ENCODE measurements at regions not wholly inside any gene's neighbourhood (a gene's known extent, or its start where the extent isn't known, plus 50 kb on each side); places are given as distances from the start of the nearest gene placed in this dataset.
A peak's percentile ranks its signal among the peaks of the same experiment; 100 is the strongest.
"Not testable (repeated sequence)": the region's sequence is repeated elsewhere in the genome, so short reads cannot be mapped to it uniquely, and the experiment has no call there.

DNA sequence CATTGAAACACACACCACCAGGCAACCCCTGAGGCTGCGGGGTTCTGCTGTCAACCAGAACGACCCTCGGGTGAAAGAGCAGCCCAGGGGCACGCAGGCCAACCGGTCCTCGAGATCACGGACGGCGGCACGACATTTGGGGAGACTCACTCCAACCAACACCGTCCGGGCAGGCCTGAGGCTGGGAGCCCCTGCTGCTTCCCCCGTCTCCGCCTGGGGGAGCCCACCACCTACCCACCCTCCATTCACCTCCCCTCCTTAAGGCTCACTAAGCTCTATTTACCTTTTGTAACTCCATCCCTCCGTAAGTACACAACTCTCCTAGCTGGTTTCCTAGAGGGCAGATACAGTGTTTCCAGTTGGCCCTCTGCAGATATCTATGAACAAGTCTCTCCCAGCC is 971.3 kb upstream of the DEFB115 start:
- H3K4me1 Mint-ChIP-seq, result peaks cover 43% of the 10 kb centered on the region
- H3K4me3 Mint-ChIP-seq, result no peak overlapping the region
- POLR2A ChIA-PET, result no interaction called here
- H3K9me3 Mint-ChIP-seq, result peaks cover 9% of the 10 kb centered on the region
- H3K27me3 Mint-ChIP-seq, result no peaks in the 10 kb centered on the region
- no peak for ATAC-seq (ENCODE audit: low read depth)
- H3K36me3 Mint-ChIP-seq, result peaks cover 20% of the 10 kb centered on the region
- DNase-seq, result no peak
- H3K27ac Mint-ChIP-seq, result no peak overlapping the region

DNA sequence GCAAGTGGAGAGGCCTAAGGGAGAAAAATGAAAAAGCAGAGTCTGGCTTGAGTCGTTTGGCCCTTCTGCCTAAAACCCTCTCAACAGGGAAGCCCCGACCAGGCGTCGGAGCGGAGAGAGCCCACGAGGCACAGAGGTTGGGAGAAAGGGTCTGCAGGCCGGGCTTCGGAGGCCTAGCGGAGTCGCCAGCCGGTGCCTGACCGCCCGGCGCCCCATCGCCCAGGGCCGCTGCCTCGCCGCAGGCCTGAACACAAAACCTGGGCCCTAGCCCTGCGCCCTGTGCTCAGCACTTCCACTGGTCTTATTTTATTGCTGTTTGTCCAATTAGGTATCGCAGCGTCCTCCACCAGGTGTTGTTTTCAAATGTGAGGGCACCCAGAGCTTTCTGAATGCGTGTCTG is 970.0 kb upstream of the DEFB115 start:
- H3K27ac Mint-ChIP-seq; H3K27me3 Mint-ChIP-seq; H3K9me3 Mint-ChIP-seq; DNase-seq; POLR2A ChIA-PET; H3K4me3 Mint-ChIP-seq; ATAC-seq (ENCODE audit: low read depth): not testable (repeated sequence)
- Mint-ChIP-seq H3K4me1 (peaks cover 41% of the 10 kb centered on the region), H3K36me3 (peaks cover 17% of the 10 kb centered on the region)

DNA sequence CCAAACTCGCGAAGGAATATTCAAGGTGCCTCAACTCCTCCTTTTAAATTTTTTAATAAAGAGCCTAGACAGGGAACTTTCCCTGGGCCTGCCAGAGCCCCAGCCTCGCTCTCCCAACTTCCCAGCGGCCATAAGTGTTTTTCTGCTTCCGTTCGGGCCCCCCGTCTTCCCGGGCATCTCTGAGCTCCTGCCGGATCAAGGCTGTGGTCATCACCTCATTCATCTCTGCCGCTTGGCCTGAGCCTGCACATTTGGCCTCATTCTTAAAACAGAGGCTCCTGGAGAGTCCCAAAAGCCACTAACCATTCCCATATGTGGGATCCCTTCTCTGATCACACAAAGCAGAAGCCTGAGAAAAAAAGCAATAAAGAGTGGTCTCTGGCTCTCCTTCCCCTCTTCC is 969.1 kb upstream of the DEFB115 start:
- Mint-ChIP-seq H3K36me3 (peaks cover 15% of the 10 kb centered on the region), H3K27me3 (no peaks in the 10 kb centered on the region), H3K27ac (peak overlapping the region; percentile 97), H3K4me1 (peaks cover 34% of the 10 kb centered on the region), H3K4me3 (peak overlapping the region; percentile 87), H3K9me3 (peaks cover 2% of the 10 kb centered on the region)
- POLR2A ChIA-PET, result no interaction called here
- DNase-seq (no peak), ATAC-seq (ENCODE audit: low read depth) (no peak)

DNA sequence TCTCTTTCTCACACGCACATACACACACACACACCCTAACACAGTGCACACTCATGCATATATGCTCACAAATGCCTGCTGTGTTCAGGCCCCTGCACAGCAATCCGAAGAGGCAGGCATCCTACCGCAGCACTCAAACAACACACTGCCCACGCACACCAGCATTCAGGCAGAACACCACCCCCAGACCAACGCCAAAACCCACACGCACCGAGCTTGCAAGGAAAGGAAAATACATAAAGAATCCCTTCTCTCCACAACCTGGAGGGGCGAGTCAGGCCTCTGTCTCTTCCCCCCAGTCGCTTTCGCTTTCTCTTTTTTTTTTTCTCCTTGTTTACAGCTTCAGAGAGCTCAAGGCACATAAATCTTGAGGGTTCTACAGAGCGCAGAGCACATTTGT is 968.4 kb upstream of the DEFB115 start:
- Mint-ChIP-seq H3K36me3 (peaks cover 15% of the 10 kb centered on the region), H3K4me3 (peak overlapping the region; percentile 87), H3K4me1 (peaks cover 31% of the 10 kb centered on the region), H3K27ac (peak overlapping the region; percentile 97)
- POLR2A ChIA-PET; H3K9me3 Mint-ChIP-seq; H3K27me3 Mint-ChIP-seq; ATAC-seq (ENCODE audit: low read depth): not testable (repeated sequence)
- DNase-seq, result peak; percentile 49

DNA sequence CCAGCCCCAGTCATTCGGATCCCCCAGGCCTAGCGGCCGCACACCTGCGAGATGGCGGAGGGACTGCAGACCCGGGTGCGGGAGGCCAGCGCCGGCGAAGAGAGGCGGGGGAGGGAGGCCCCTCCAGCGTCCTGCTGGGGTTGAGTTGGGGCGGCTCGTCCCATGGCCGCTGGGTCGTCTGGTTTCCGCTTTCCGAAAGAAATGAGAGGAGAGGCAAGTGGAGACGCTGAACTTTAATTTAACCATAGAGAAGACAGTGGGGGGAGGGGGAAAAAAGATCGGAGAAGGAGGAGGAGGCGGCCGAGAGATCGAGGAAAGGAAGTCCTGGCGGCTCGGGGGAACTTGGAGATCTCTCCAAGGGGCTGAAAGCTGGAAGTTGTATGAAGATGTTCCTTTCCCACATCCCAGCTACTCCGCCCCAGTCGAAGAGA is 967.7 kb upstream of the DEFB115 start:
- POLR2A ChIA-PET; H3K27me3 Mint-ChIP-seq; ATAC-seq (ENCODE audit: low read depth); H3K9me3 Mint-ChIP-seq: not testable (repeated sequence)
- H3K36me3 Mint-ChIP-seq, result peaks cover 15% of the 10 kb centered on the region
- H3K4me1 Mint-ChIP-seq, result peaks cover 28% of the 10 kb centered on the region
- H3K27ac Mint-ChIP-seq, result peak overlapping the region; percentile 97
- H3K4me3 Mint-ChIP-seq, result peak overlapping the region; percentile 87
- peak; percentile 66 for DNase-seq

DNA sequence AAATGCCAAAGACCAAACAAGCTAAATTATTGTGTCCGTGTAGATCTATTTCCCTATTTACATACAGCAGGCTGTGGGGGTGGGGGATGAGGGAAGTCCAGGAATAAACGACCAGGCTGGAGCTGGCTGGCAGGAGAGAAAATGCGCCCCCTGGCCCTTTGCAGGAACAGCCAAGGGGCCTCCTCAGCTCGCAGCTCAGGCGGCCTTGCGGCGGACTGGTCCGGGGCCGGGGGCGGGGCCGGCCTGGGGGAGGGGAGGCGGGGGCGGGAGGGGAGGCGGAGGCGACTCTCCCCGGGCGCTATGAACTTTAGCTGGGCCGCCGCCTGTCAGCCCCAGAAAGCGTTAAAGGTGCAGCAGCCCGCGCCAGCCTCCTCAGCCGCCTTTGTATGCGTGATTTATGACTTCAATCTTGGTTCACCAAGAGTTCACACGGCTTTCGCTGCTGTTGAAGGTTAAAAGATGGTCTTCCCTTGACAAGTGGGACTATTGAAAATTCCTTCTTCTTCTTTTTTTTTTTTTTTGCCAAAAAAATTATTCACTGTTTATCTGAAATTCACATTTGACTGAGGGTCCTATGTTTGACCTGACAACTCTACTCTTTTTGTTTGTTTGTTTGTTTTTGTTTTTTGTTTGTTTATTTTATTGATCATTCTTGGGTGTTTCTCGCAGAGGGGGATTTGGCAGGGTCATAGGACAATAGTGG is 967.0 kb upstream of the DEFB115 start:
- H3K27me3 Mint-ChIP-seq, POLR2A ChIA-PET, H3K36me3 Mint-ChIP-seq, H3K9me3 Mint-ChIP-seq: not testable (repeated sequence)
- Mint-ChIP-seq H3K4me3 (peak overlapping the region; percentile 87), H3K27ac (peak overlapping the region; percentile 97), H3K4me1 (peaks cover 23% of the 10 kb centered on the region)
- peak; percentile 65 for DNase-seq
- ATAC-seq (ENCODE audit: low read depth), result peak; percentile 73

DNA sequence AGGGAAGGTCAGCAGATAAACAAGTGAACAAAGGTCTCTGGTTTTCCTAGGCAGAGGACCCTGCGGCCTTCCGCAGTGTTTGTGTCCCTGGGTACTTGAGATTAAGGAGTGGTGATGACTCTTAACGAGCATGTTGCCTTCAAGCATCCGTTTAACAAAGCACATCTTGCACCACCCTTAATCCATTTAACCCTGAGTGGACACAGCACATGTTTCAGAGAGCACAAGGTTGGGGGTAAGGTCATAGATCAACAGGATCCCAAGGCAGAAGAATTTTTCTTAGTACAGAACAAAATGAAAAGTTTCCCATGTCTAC is 966.4 kb upstream of the DEFB115 start:
- POLR2A ChIA-PET; H3K36me3 Mint-ChIP-seq; DNase-seq; H3K27me3 Mint-ChIP-seq; H3K9me3 Mint-ChIP-seq; ATAC-seq (ENCODE audit: low read depth): not testable (repeated sequence)
- peak overlapping the region; percentile 77 for H3K4me3 Mint-ChIP-seq
- H3K27ac Mint-ChIP-seq, result peak overlapping the region; percentile 85
- H3K4me1 Mint-ChIP-seq, result peaks cover 22% of the 10 kb centered on the region

DNA sequence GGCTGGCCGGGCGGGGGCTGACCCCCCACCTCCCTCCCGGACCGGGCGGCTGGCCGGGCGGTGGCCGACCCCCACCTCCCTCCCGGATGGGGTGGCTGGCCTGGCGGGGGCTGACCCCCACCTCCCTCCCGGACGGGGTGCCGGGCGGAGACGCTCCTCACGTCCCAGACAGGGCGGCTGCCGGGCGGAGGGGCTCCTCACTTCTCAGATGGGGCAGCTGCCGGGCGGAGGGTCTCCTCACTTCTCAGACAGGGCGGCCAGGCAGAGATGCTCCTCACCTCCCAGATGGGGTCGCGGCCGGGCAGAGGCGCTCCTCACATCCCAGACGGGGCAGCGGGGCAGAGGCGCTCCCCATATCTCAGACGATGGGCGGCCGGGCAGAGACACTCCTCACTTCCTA is 965.8 kb upstream of the DEFB115 start:
- DNase-seq, result not testable (repeated sequence)

DNA sequence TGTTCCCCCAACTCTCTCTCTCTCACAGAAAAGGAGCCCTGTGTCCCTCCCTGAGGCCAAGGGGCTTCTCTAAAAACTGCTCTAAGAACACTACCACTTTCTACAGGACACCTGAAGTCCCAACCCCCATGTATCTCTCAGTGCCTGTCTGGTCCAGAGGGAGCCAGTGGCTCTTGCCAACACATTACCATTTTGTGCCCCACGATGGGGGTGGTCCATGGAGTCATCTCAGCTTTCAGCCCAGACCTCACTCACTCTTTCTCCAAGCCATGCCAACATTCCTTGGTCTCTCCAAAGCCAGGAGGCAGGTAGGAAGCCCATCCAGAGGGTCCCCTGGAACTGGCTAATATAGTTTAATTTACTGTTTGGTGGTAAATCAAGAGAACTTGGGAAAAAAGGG is 962.1 kb upstream of the DEFB115 start:
- ATAC-seq (ENCODE audit: low read depth); H3K27ac Mint-ChIP-seq; H3K4me3 Mint-ChIP-seq; DNase-seq; POLR2A ChIA-PET; H3K27me3 Mint-ChIP-seq; H3K4me1 Mint-ChIP-seq; H3K9me3 Mint-ChIP-seq; H3K36me3 Mint-ChIP-seq: not testable (repeated sequence)

More for the DNA sequence above, 965.8 kb upstream of the DEFB115 start:
- ATAC-seq (ENCODE audit: low read depth); H3K27ac Mint-ChIP-seq; H3K4me3 Mint-ChIP-seq; POLR2A ChIA-PET; H3K27me3 Mint-ChIP-seq; H3K36me3 Mint-ChIP-seq; H3K9me3 Mint-ChIP-seq: not testable (repeated sequence)
- peaks cover 19% of the 10 kb centered on the region for H3K4me1 Mint-ChIP-seq

DNA sequence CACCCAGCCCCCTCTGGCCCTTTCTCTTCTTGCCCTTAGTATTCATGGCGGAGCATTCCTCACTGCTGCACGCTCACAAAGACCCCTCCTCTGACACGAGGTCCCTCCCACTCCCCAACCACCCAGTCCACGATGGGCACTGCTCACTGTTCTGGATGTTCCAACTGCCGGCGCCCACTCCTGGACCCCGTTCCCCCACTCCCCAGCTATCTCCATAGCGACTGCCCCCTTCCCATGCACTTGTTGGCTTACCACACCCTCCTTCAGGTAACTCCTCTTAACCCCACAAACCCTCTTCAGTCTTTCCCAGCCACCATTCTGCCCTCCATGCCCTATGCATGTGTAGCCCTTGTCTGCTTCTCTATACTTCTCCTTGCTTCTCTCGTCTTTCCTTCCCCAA is 961.5 kb upstream of the DEFB115 start:
- H3K27me3 Mint-ChIP-seq; H3K4me1 Mint-ChIP-seq; ATAC-seq (ENCODE audit: low read depth); DNase-seq; POLR2A ChIA-PET; H3K9me3 Mint-ChIP-seq; H3K36me3 Mint-ChIP-seq; H3K4me3 Mint-ChIP-seq; H3K27ac Mint-ChIP-seq: not testable (repeated sequence)

DNA sequence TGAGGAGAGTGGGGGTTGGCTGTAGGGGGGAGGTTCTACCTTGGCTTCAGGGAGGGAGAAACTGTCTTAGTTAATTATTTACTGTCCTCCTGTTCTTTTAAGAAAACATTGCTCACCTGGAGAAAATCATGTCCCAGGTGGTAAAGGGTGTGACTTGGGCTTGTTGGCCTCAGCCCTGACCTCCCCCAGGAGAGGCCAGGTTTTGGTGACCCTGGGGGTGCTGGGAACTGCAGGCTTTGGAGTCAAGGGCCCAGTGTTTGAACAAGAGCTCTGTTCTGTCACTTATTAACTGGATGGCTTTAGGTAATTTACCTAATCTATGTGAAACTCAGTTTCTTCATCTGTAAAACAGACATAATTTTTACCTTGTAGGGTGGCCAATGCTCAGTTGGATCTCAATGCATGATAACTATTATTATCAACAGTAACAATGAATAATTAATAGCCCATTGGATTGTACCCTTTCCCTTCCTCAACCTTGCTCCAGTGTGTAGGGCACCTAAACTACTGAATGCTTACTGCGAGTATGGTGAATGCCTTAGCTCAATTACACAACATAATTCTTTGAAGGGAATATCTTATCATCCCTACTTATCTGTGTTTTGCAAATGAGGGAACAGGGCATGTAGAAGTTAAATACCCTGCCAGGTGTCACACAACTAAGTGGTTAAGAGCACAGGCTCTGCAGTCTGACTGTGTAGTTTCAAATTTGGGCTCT is 959.4 kb upstream of the DEFB115 start:
- H3K36me3 Mint-ChIP-seq; H3K27me3 Mint-ChIP-seq; H3K27ac Mint-ChIP-seq; POLR2A ChIA-PET; ATAC-seq (ENCODE audit: low read depth); H3K4me3 Mint-ChIP-seq; DNase-seq; H3K9me3 Mint-ChIP-seq: not testable (repeated sequence)
- H3K4me1 Mint-ChIP-seq, result peaks cover 21% of the 10 kb centered on the region

DNA sequence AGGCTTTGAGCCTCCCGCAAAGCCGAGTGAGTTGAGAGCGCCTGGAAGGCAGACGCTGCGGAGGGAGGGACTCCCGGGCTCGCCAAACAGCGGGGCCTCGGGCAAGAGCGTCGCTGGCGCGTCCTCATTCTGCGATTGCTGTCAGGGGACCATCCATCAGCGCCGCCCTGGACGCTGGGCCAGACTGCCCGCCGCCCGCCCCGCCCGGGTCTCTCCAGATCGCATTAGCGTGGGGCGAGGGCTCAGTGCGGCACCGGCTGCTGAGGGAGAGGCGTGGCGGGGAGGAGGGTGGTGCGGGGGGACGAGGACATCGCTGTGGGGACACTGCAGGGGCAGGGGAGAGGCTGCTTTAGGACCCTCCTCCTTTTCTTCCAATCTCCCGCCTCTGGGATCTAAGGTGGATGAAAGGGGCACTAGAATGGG is 957.2 kb upstream of the DEFB115 start:
- H3K27me3 Mint-ChIP-seq; H3K36me3 Mint-ChIP-seq; H3K9me3 Mint-ChIP-seq; DNase-seq; POLR2A ChIA-PET; H3K27ac Mint-ChIP-seq; ATAC-seq (ENCODE audit: low read depth): not testable (repeated sequence)
- H3K4me3 Mint-ChIP-seq, result peak overlapping the region; percentile 75
- peaks cover 27% of the 10 kb centered on the region for H3K4me1 Mint-ChIP-seq

DNA sequence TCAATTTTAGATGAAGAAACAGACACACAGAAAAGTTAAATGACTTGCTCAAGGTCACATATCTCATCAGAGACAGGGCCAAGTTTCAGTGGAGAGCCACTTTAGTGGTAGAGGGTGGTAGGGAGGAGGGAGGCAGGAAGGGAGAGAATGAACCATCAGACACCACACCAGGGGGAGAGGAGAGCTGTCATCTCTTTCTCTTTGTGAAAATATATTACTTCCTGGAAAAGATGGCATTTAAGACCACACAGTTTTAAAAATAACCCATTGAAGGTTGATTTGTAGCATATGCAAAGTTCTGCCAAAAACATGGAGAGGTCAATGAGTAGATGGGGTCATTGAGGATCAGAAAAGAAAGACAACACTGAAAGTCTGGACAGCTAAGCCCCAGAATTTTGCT is 954.7 kb upstream of the DEFB115 start:
- H3K9me3 Mint-ChIP-seq; H3K4me3 Mint-ChIP-seq; H3K27me3 Mint-ChIP-seq; H3K36me3 Mint-ChIP-seq; POLR2A ChIA-PET; ATAC-seq (ENCODE audit: low read depth); DNase-seq: not testable (repeated sequence)
- Mint-ChIP-seq H3K4me1 (peaks cover 28% of the 10 kb centered on the region), H3K27ac (peak overlapping the region; percentile 71)

DNA sequence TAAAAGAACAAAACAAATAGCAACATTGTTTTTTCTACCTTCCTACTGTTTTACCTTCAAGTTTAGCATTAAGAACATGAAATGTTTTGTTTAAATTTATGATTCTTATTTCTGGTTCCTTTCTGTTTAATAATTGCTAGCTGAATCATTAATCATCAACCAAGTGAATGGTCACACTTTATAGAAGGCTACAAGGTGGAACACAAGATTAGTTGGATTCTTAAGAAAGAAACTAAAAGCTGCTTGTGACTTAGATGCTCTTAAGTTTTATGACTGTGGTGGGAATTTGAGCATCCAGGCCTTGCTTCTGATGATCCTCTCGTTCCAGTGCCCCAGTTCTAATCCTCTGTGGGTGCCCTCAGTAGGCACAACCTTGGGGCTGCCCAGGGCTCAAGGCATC is 947.5 kb upstream of the DEFB115 start:
- H3K36me3 Mint-ChIP-seq; H3K27ac Mint-ChIP-seq; H3K4me1 Mint-ChIP-seq; DNase-seq; H3K9me3 Mint-ChIP-seq; H3K4me3 Mint-ChIP-seq; ATAC-seq (ENCODE audit: low read depth); POLR2A ChIA-PET; H3K27me3 Mint-ChIP-seq: not testable (repeated sequence)
